Stimulated activated memory B cell treated with anti-CD40 and anti-IgM and Interleukin-4, amounts not matched to agents 10 μg/mL and 1 μg/mL and 100 μg/mL, for 72 hours (primary cell): ENCODE measurements at regions not wholly inside any gene's neighbourhood (a gene's known extent, or its start where the extent isn't known, plus 50 kb on each side); places are given as distances from the start of the nearest gene placed in this dataset.

Experiments
- ATAC-seq: fragments of 150-1000 bp; cut with Tn5 transposase; 2 replicates; pipeline ENCODE4 v1.10.0; 2021
- H3K27ac Mint-ChIP-seq: one replicate; pipeline ENCODE4 v1.8.0; 2022; ENCODE audit warnings: mild to moderate bottlenecking, mixed read lengths
- H3K27me3 Mint-ChIP-seq: one replicate; pipeline ENCODE4 v1.8.0; 2022; ENCODE audit warnings: mixed read lengths
- H3K36me3 Mint-ChIP-seq: one replicate; pipeline ENCODE4 v1.8.0; 2022; ENCODE audit warnings: mixed read lengths
- H3K4me1 Mint-ChIP-seq: one replicate; pipeline ENCODE4 v1.8.0; 2022; ENCODE audit warnings: mixed read lengths
- H3K4me3 Mint-ChIP-seq: one replicate; pipeline ENCODE4 v1.8.0; 2022; ENCODE audit warnings: mild to moderate bottlenecking, moderate library complexity, mixed read lengths
- H3K9me3 Mint-ChIP-seq: one replicate; pipeline ENCODE4 v1.8.0; 2022; ENCODE audit warnings: mixed read lengths

- H3K27me3 Mint-ChIP-seq, result no peaks in the 10 kb centered on the region
- H3K4me3 Mint-ChIP-seq, result no peak overlapping the region
- ATAC-seq, result no peak
- H3K4me1 Mint-ChIP-seq, result no peaks in the 10 kb centered on the region
- H3K9me3 Mint-ChIP-seq, result peaks cover 3% of the 10 kb centered on the region
- no peak overlapping the region for H3K27ac Mint-ChIP-seq
- H3K36me3 Mint-ChIP-seq, result no peaks in the 10 kb centered on the region
These were observed 644.3 kb downstream of the CDH8 start for GRCh38 chr16:61391896-61392295.

GRCh38 chr16:61390965-61391637 lies 645.1 kb downstream of the CDH8 start:
- Mint-ChIP-seq H3K4me3 (no peak overlapping the region), H3K27ac (no peak overlapping the region), H3K27me3 (no peaks in the 10 kb centered on the region), H3K36me3 (no peaks in the 10 kb centered on the region), H3K9me3 (peaks cover 3% of the 10 kb centered on the region), H3K4me1 (no peaks in the 10 kb centered on the region)
- no peak for ATAC-seq

- Mint-ChIP-seq H3K4me3 (no peak overlapping the region), H3K9me3 (no peaks in the 10 kb centered on the region), H3K36me3 (no peaks in the 10 kb centered on the region), H3K4me1 (no peaks in the 10 kb centered on the region), H3K27me3 (no peaks in the 10 kb centered on the region), H3K27ac (no peak overlapping the region)
- no peak for ATAC-seq
These were observed 650.7 kb downstream of the CDH8 start for GRCh38 chr16:61385392-61386071.

GRCh38 chr16:61382435-61382834 lies 653.8 kb downstream of the CDH8 start:
- no peaks in the 10 kb centered on the region for H3K27me3 Mint-ChIP-seq
- no peaks in the 10 kb centered on the region for H3K36me3 Mint-ChIP-seq
- H3K4me1 Mint-ChIP-seq, result no peaks in the 10 kb centered on the region
- ATAC-seq, result no peak
- H3K27ac Mint-ChIP-seq, result no peak overlapping the region
- H3K4me3 Mint-ChIP-seq, result no peak overlapping the region
- no peaks in the 10 kb centered on the region for H3K9me3 Mint-ChIP-seq

GRCh38 chr16:61379311-61379710 lies 656.9 kb downstream of the CDH8 start:
- Mint-ChIP-seq H3K27me3 (no peaks in the 10 kb centered on the region), H3K27ac (no peak overlapping the region), H3K36me3 (no peaks in the 10 kb centered on the region), H3K9me3 (no peaks in the 10 kb centered on the region), H3K4me1 (no peaks in the 10 kb centered on the region), H3K4me3 (no peak overlapping the region)
- no peak for ATAC-seq

GRCh38 chr16:61374071-61374470 lies 662.2 kb downstream of the CDH8 start:
- H3K36me3 Mint-ChIP-seq, result no peaks in the 10 kb centered on the region
- no peaks in the 10 kb centered on the region for H3K9me3 Mint-ChIP-seq
- H3K27ac Mint-ChIP-seq, result no peak overlapping the region
- no peaks in the 10 kb centered on the region for H3K4me1 Mint-ChIP-seq
- H3K27me3 Mint-ChIP-seq, result no peaks in the 10 kb centered on the region
- H3K4me3 Mint-ChIP-seq, result no peak overlapping the region
- no peak for ATAC-seq

- Mint-ChIP-seq H3K36me3 (no peaks in the 10 kb centered on the region), H3K27ac (no peak overlapping the region), H3K4me3 (no peak overlapping the region), H3K9me3 (peaks cover 4% of the 10 kb centered on the region), H3K27me3 (no peaks in the 10 kb centered on the region), H3K4me1 (no peaks in the 10 kb centered on the region)
- no peak for ATAC-seq
These were observed 664.4 kb downstream of the CDH8 start for GRCh38 chr16:61371881-61372280.

- ATAC-seq, result no peak
- Mint-ChIP-seq H3K4me1 (no peaks in the 10 kb centered on the region), H3K9me3 (peaks cover 4% of the 10 kb centered on the region), H3K27ac (no peak overlapping the region), H3K27me3 (no peaks in the 10 kb centered on the region), H3K4me3 (no peak overlapping the region), H3K36me3 (no peaks in the 10 kb centered on the region)
These were observed 664.9 kb downstream of the CDH8 start for GRCh38 chr16:61371388-61371787.

GRCh38 chr16:61370564-61370963 lies 665.7 kb downstream of the CDH8 start:
- Mint-ChIP-seq H3K36me3 (no peaks in the 10 kb centered on the region), H3K4me1 (no peaks in the 10 kb centered on the region), H3K9me3 (peaks cover 4% of the 10 kb centered on the region), H3K27me3 (no peaks in the 10 kb centered on the region), H3K4me3 (no peak overlapping the region), H3K27ac (no peak overlapping the region)
- no peak for ATAC-seq

GRCh38 chr16:61366006-61366405 lies 670.2 kb downstream of the CDH8 start:
- ATAC-seq, result no peak
- H3K36me3 Mint-ChIP-seq, result no peaks in the 10 kb centered on the region
- no peaks in the 10 kb centered on the region for H3K4me1 Mint-ChIP-seq
- no peak overlapping the region for H3K4me3 Mint-ChIP-seq
- H3K9me3 Mint-ChIP-seq, result peaks cover 4% of the 10 kb centered on the region
- H3K27me3 Mint-ChIP-seq, result no peaks in the 10 kb centered on the region
- no peak overlapping the region for H3K27ac Mint-ChIP-seq

GRCh38 chr16:61364990-61365389 lies 671.2 kb downstream of the CDH8 start:
- ATAC-seq, result no peak
- H3K4me3 Mint-ChIP-seq, result no peak overlapping the region
- no peak overlapping the region for H3K27ac Mint-ChIP-seq
- peaks cover 7% of the 10 kb centered on the region for H3K9me3 Mint-ChIP-seq
- no peaks in the 10 kb centered on the region for H3K36me3 Mint-ChIP-seq
- no peaks in the 10 kb centered on the region for H3K4me1 Mint-ChIP-seq
- no peaks in the 10 kb centered on the region for H3K27me3 Mint-ChIP-seq

- no peaks in the 10 kb centered on the region for H3K36me3 Mint-ChIP-seq
These were observed 673.7 kb downstream of the CDH8 start for GRCh38 chr16:61362585-61362984.

GRCh38 chr16:61344791-61345190 lies 691.4 kb downstream of the CDH8 start:
- Mint-ChIP-seq H3K27me3 (no peaks in the 10 kb centered on the region), H3K4me3 (no peak overlapping the region), H3K27ac (no peak overlapping the region), H3K4me1 (no peaks in the 10 kb centered on the region), H3K36me3 (no peaks in the 10 kb centered on the region), H3K9me3 (peaks cover 4% of the 10 kb centered on the region)
- no peak for ATAC-seq

More at GRCh38 chr16:61362585-61362984, 673.7 kb downstream of the CDH8 start:
- H3K9me3 Mint-ChIP-seq, result peaks cover 12% of the 10 kb centered on the region
- no peaks in the 10 kb centered on the region for H3K27me3 Mint-ChIP-seq
- no peaks in the 10 kb centered on the region for H3K4me1 Mint-ChIP-seq
- no peak overlapping the region for H3K4me3 Mint-ChIP-seq
- H3K27ac Mint-ChIP-seq, result no peak overlapping the region
- ATAC-seq, result no peak

- Mint-ChIP-seq H3K27me3 (no peaks in the 10 kb centered on the region), H3K27ac (no peak overlapping the region), H3K9me3 (peaks cover 9% of the 10 kb centered on the region), H3K4me3 (no peak overlapping the region), H3K4me1 (no peaks in the 10 kb centered on the region), H3K36me3 (no peaks in the 10 kb centered on the region)
- ATAC-seq, result no peak
These were observed 703.8 kb downstream of the CDH8 start for GRCh38 chr16:61332461-61332860.

- Mint-ChIP-seq H3K27ac (no peak overlapping the region), H3K9me3 (peaks cover 14% of the 10 kb centered on the region), H3K4me3 (no peak overlapping the region), H3K4me1 (no peaks in the 10 kb centered on the region), H3K36me3 (no peaks in the 10 kb centered on the region), H3K27me3 (no peaks in the 10 kb centered on the region)
- ATAC-seq, result no peak
These were observed 712.2 kb downstream of the CDH8 start for GRCh38 chr16:61324044-61324443.

GRCh38 chr16:61323456-61323855 lies 712.8 kb downstream of the CDH8 start:
- Mint-ChIP-seq H3K4me1 (no peaks in the 10 kb centered on the region), H3K9me3 (peaks cover 17% of the 10 kb centered on the region), H3K27me3 (no peaks in the 10 kb centered on the region), H3K36me3 (no peaks in the 10 kb centered on the region), H3K27ac (no peak overlapping the region), H3K4me3 (no peak overlapping the region)
- ATAC-seq, result no peak
